ENCODE measurements at regions not wholly inside any gene's neighbourhood (a gene's known extent, or its start where the extent isn't known, plus 50 kb on each side); places are given as distances from the start of the nearest gene placed in this dataset.

DNA sequence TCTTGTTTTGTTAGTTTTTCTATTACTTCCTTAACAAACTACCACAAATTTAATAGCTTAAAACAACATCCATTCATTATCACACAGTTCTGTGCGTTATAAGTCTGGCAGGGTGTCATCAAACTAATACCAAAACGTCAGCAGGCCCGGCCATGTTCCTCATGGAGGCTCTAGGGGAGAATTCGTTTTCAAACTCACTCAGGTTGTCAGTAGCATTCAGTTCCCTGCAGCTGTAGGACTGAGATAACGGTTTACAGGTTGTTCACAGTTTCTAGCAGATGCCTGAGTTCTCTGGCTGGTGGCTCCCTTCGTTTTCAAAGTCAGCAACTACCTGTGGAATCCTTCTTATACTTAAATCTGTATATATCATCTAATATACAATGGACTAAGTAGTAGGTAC lies 72.5 kb upstream of the PRSS16 start:
- TF ChIP-seq, protein P1, sequence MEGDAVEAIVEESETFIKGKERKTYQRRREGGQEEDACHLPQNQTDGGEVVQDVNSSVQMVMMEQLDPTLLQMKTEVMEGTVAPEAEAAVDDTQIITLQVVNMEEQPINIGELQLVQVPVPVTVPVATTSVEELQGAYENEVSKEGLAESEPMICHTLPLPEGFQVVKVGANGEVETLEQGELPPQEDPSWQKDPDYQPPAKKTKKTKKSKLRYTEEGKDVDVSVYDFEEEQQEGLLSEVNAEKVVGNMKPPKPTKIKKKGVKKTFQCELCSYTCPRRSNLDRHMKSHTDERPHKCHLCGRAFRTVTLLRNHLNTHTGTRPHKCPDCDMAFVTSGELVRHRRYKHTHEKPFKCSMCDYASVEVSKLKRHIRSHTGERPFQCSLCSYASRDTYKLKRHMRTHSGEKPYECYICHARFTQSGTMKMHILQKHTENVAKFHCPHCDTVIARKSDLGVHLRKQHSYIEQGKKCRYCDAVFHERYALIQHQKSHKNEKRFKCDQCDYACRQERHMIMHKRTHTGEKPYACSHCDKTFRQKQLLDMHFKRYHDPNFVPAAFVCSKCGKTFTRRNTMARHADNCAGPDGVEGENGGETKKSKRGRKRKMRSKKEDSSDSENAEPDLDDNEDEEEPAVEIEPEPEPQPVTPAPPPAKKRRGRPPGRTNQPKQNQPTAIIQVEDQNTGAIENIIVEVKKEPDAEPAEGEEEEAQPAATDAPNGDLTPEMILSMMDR (IDR thresholded peaks at IDR 0.05; ENCODE audit: insufficient read depth, low read depth, low read length) = no peak
- no peak for TF ChIP-seq EZH2 (IDR thresholded peaks at IDR 0.05; ENCODE audit: insufficient read depth, low read length)

Data from astrocyte (in vitro differentiated cells and primary cell).